ENCODE measurements at regions not wholly inside any gene's neighbourhood (a gene's known extent, or its start where the extent isn't known, plus 50 kb on each side); places are given as distances from the start of the nearest gene placed in this dataset.
"Not testable (repeated sequence)": the region's sequence is repeated elsewhere in the genome, so short reads cannot be mapped to it uniquely, and the experiment has no call there.

- Histone ChIP-seq H3K4me3 (no peak overlapping the region), H3K27ac (no peak overlapping the region), H3K4me1 (replicated peaks in 1 of 2) (no peaks in the 10 kb centered on the region)
- in situ Hi-C loops (cut with MboI; ENCODE audit: low pct_unique_long_range_greater_than_20kb in 2 of 9, low sequenced_read_pairs in 9 of 9, unreplicated experiment in 9 of 9): no loop called here
- no peak for ATAC-seq (replicated peaks in 6 of 8)
- 14 to 100% (median 70%) methylated on average over 1 to 3 of the region's 3 CpGs; no CpG with 5 or more reads in 5 of the 10 experiments for WGBS, 10 experiments
These were observed 194.6 kb upstream of the KLF3 start for GRCh38 chr4:38469410-38469809.

GRCh38 chr4:38470735-38471262 is 193.2 kb upstream of the KLF3 start:
- Histone ChIP-seq H3K27ac (no peak overlapping the region), H3K4me1 (replicated peaks in 1 of 2) (no peaks in the 10 kb centered on the region), H3K4me3 (no peak overlapping the region)
- no peak for ATAC-seq (replicated peaks in 6 of 8)
- in situ Hi-C loops (cut with MboI; ENCODE audit: low pct_unique_long_range_greater_than_20kb in 2 of 9, low sequenced_read_pairs in 9 of 9, unreplicated experiment in 9 of 9): no loop called here
- 20 to 100% (median 80%) methylated on average over 1 to 2 of the region's 2 CpGs; no CpG with 5 or more reads in 3 of the 10 experiments for WGBS, 10 experiments

- in situ Hi-C loops (cut with MboI; ENCODE audit: low pct_unique_long_range_greater_than_20kb in 2 of 9, low sequenced_read_pairs in 9 of 9, unreplicated experiment in 9 of 9): no loop called here
- Histone ChIP-seq H3K27ac (no peak overlapping the region), H3K4me1 (replicated peaks in 1 of 2) (no peaks in the 10 kb centered on the region), H3K4me3 (no peak overlapping the region)
- whole genome bisulfite sequencing, 10 experiments: 0 to 100% (median 89%) methylated on average over 1 of the region's 1 CpG; no CpG with 5 or more reads in 2 of the 10 experiments
- no peak for ATAC-seq (replicated peaks in 6 of 8)
These were observed 181.3 kb upstream of the KLF3 start for GRCh38 chr4:38482696-38483095.

GRCh38 chr4:38483628-38484027 is 180.4 kb upstream of the KLF3 start:
- ATAC-seq (replicated peaks in 6 of 8); H3K4me3 ChIP-seq; in situ Hi-C loops (cut with MboI; ENCODE audit: low pct_unique_long_range_greater_than_20kb in 2 of 9, low sequenced_read_pairs in 9 of 9, unreplicated experiment in 9 of 9); H3K4me1 ChIP-seq (replicated peaks in 1 of 2); H3K27ac ChIP-seq: not testable (repeated sequence)

- H3K4me3 ChIP-seq: no peak overlapping the region
- 0 to 83% (median 17%) methylated on average over 1 to 9 of the region's 9 CpGs; no CpG with 5 or more reads in 2 of the 10 experiments for WGBS, 10 experiments
- peak; percentile 90 to 98 (median 96) for ATAC-seq (replicated peaks in 6 of 8)
These were observed 174.8 kb upstream of the KLF3 start for GRCh38 chr4:38489011-38489861.

GRCh38 chr4:38489924-38490639 is 173.9 kb upstream of the KLF3 start:
- H3K27ac ChIP-seq: peak overlapping the region in 1 of 2 donors; percentile 65
- no peak for ATAC-seq (replicated peaks in 6 of 8)
- H3K4me1 ChIP-seq (replicated peaks in 1 of 2): peaks cover 16 to 21% of the 10 kb centered on the region in 2 donors
- H3K4me3 ChIP-seq: no peak overlapping the region
- WGBS, 10 experiments: 7 to 100% (median 43%) methylated on average over 1 to 7 of the region's 7 CpGs; no CpG with 5 or more reads in 3 of the 10 experiments
- in situ Hi-C loops (cut with MboI; ENCODE audit: low pct_unique_long_range_greater_than_20kb in 2 of 9, low sequenced_read_pairs in 9 of 9, unreplicated experiment in 9 of 9): no loop called here

More at GRCh38 chr4:38489011-38489861, 174.8 kb upstream of the KLF3 start:
- Histone ChIP-seq H3K27ac (peak overlapping the region; percentile 29 to 65), H3K4me1 (replicated peaks in 1 of 2) (peaks cover 16 to 21% of the 10 kb centered on the region in 2 donors)
- in situ Hi-C loops (cut with MboI; ENCODE audit: low pct_unique_long_range_greater_than_20kb in 2 of 9, low sequenced_read_pairs in 9 of 9, unreplicated experiment in 9 of 9): no loop called here

GRCh38 chr4:38490753-38491446 is 173.1 kb upstream of the KLF3 start:
- no peak for ATAC-seq (replicated peaks in 6 of 8)
- no peak overlapping the region for H3K4me3 ChIP-seq
- no peak overlapping the region for H3K27ac ChIP-seq
- WGBS, 10 experiments: 57 to 100% (median 90%) methylated on average over 1 to 4 of the region's 4 CpGs; no CpG with 5 or more reads in 1 of the 10 experiments
- in situ Hi-C loops (cut with MboI; ENCODE audit: low pct_unique_long_range_greater_than_20kb in 2 of 9, low sequenced_read_pairs in 9 of 9, unreplicated experiment in 9 of 9): no loop called here
- peaks cover 16 to 21% of the 10 kb centered on the region in 2 donors for H3K4me1 ChIP-seq (replicated peaks in 1 of 2)

- no peak for ATAC-seq (replicated peaks in 6 of 8)
- Histone ChIP-seq H3K4me1 (replicated peaks in 1 of 2) (peaks cover 16 to 21% of the 10 kb centered on the region in 2 donors), H3K27ac (no peak overlapping the region), H3K4me3 (no peak overlapping the region)
- in situ Hi-C loops (cut with MboI; ENCODE audit: low pct_unique_long_range_greater_than_20kb in 2 of 9, low sequenced_read_pairs in 9 of 9, unreplicated experiment in 9 of 9): no loop called here
- 63 to 100% (median 92%) methylated on average over 2 to 3 of the region's 3 CpGs; no CpG with 5 or more reads in 2 of the 10 experiments for WGBS, 10 experiments
These were observed 172.0 kb upstream of the KLF3 start for GRCh38 chr4:38491854-38492478.

GRCh38 chr4:38493066-38493465 is 170.9 kb upstream of the KLF3 start:
- in situ Hi-C loops (cut with MboI; ENCODE audit: low pct_unique_long_range_greater_than_20kb in 2 of 9, low sequenced_read_pairs in 9 of 9, unreplicated experiment in 9 of 9): no loop called here
- Histone ChIP-seq H3K4me1 (replicated peaks in 1 of 2) (peaks cover 16 to 21% of the 10 kb centered on the region in 2 donors), H3K27ac (no peak overlapping the region), H3K4me3 (no peak overlapping the region)
- ATAC-seq (replicated peaks in 6 of 8): no peak

- ATAC-seq (replicated peaks in 6 of 8): no peak
- in situ Hi-C loops (cut with MboI; ENCODE audit: low pct_unique_long_range_greater_than_20kb in 2 of 9, low sequenced_read_pairs in 9 of 9, unreplicated experiment in 9 of 9): no loop called here
- Histone ChIP-seq H3K27ac (no peak overlapping the region), H3K4me3 (no peak overlapping the region), H3K4me1 (replicated peaks in 1 of 2) (no peaks in the 10 kb centered on the region)
- 77 to 100% (median 100%) methylated on average over 1 to 3 of the region's 3 CpGs; no CpG with 5 or more reads in 1 of the 10 experiments for WGBS, 10 experiments
These were observed 168.6 kb upstream of the KLF3 start for GRCh38 chr4:38495446-38495845.

GRCh38 chr4:38497121-38497520 is 166.9 kb upstream of the KLF3 start:
- H3K4me1 ChIP-seq (replicated peaks in 1 of 2): no peaks in the 10 kb centered on the region
- in situ Hi-C loops (cut with MboI; ENCODE audit: low pct_unique_long_range_greater_than_20kb in 2 of 9, low sequenced_read_pairs in 9 of 9, unreplicated experiment in 9 of 9): no loop called here
- no peak overlapping the region for H3K4me3 ChIP-seq
- H3K27ac ChIP-seq: no peak overlapping the region
- WGBS, 10 experiments: 44 to 100% (median 70%) methylated on average over 1 to 3 of the region's 3 CpGs; no CpG with 5 or more reads in 1 of the 10 experiments
- peak in 2 of 8 experiments; percentile 42 to 57 for ATAC-seq (replicated peaks in 6 of 8)

- WGBS, 10 experiments: 50 to 71% (median 60%) methylated on average over 1 of the region's 1 CpG; no CpG with 5 or more reads in 7 of the 10 experiments
- Histone ChIP-seq H3K4me1 (replicated peaks in 1 of 2) (no peaks in the 10 kb centered on the region), H3K27ac (no peak overlapping the region), H3K4me3 (no peak overlapping the region)
- no peak for ATAC-seq (replicated peaks in 6 of 8)
- in situ Hi-C loops (cut with MboI; ENCODE audit: low pct_unique_long_range_greater_than_20kb in 2 of 9, low sequenced_read_pairs in 9 of 9, unreplicated experiment in 9 of 9): no loop called here
These were observed 164.9 kb upstream of the KLF3 start for GRCh38 chr4:38499101-38499500.
